ENCODE measurements at regions not wholly inside any gene's neighbourhood (a gene's known extent, or its start where the extent isn't known, plus 50 kb on each side); places are given as distances from the start of the nearest gene placed in this dataset.

GRCh38 chr4:63315651-63316050 lies 1093.6 kb downstream of the TECRL start:
- DNase-seq (ENCODE audit: insufficient read length, low spot score): no peak
- no peak for FAIRE-seq
- TF ChIP-seq POLR2AphosphoS5 (IDR thresholded peaks at IDR 0.05; ENCODE audit: low read depth, low read length) (no peak), PAX5 (IDR thresholded peaks at IDR 0.05; ENCODE audit: insufficient read depth, low read length, severe bottlenecking) (no peak), TAF1 (IDR thresholded peaks at IDR 0.05; ENCODE audit: low read depth, low read length) (no peak), SPI1 (IDR thresholded peaks at IDR 0.05; ENCODE audit: low read depth, low read length) (no peak), POU2F2 (IDR thresholded peaks at IDR 0.05; ENCODE audit: low read depth, low read length) (no peak), POLR2A (IDR thresholded peaks at IDR 0.05; ENCODE audit: low read depth, low read length) (no peak)

GRCh38 chr4:63308697-63309096 lies 1100.6 kb downstream of the TECRL start:
- FAIRE-seq (no peak), DNase-seq (ENCODE audit: insufficient read length, low spot score) (no peak)
- TF ChIP-seq POU2F2 (IDR thresholded peaks at IDR 0.05; ENCODE audit: low read depth, low read length) (no peak), POLR2AphosphoS5 (IDR thresholded peaks at IDR 0.05; ENCODE audit: low read depth, low read length) (no peak), SPI1 (IDR thresholded peaks at IDR 0.05; ENCODE audit: low read depth, low read length) (no peak), POLR2A (IDR thresholded peaks at IDR 0.05; ENCODE audit: low read depth, low read length) (no peak), PAX5 (IDR thresholded peaks at IDR 0.05; ENCODE audit: insufficient read depth, low read length, severe bottlenecking) (no peak), TAF1 (IDR thresholded peaks at IDR 0.05; ENCODE audit: low read depth, low read length) (no peak)

GRCh38 chr4:63302792-63303191 lies 1106.5 kb downstream of the TECRL start:
- DNase-seq (ENCODE audit: insufficient read length, low spot score): no peak
- FAIRE-seq: no peak
- no peak for TF ChIP-seq SPI1 (IDR thresholded peaks at IDR 0.05; ENCODE audit: low read depth, low read length)
- no peak for TF ChIP-seq POLR2AphosphoS5 (IDR thresholded peaks at IDR 0.05; ENCODE audit: low read depth, low read length)
- no peak for TF ChIP-seq TAF1 (IDR thresholded peaks at IDR 0.05; ENCODE audit: low read depth, low read length)
- TF ChIP-seq POLR2A (IDR thresholded peaks at IDR 0.05; ENCODE audit: low read depth, low read length): no peak
- no peak for TF ChIP-seq PAX5 (IDR thresholded peaks at IDR 0.05; ENCODE audit: insufficient read depth, low read length, severe bottlenecking)
- no peak for TF ChIP-seq POU2F2 (IDR thresholded peaks at IDR 0.05; ENCODE audit: low read depth, low read length)

GRCh38 chr4:63302078-63302477 lies 1107.2 kb downstream of the TECRL start:
- no peak for DNase-seq (ENCODE audit: insufficient read length, low spot score)
- FAIRE-seq: no peak
- TF ChIP-seq POU2F2 (IDR thresholded peaks at IDR 0.05; ENCODE audit: low read depth, low read length) (no peak), PAX5 (IDR thresholded peaks at IDR 0.05; ENCODE audit: insufficient read depth, low read length, severe bottlenecking) (no peak), POLR2A (IDR thresholded peaks at IDR 0.05; ENCODE audit: low read depth, low read length) (no peak)

DNA sequence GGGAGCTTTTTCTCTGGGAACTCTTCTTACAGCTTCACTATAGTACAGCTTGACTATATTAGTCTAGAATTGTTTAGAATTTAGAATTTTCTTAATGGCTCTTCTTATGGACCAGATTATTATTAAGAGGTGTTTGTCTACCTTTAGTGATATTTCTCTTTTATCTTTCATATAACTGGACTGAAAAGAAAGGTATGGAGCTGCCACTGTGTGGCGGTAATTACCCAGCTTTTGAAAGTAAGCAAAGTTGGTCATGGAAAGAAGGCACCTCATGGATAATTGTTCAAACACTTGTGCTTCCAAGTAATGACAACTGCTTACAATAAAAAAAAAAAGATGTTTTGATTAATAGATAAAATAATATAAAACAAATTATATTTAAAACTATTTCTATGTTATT lies 1112.5 kb downstream of the TECRL start:
- DNase-seq (ENCODE audit: insufficient read length, low spot score) (no peak), FAIRE-seq (no peak)
- TF ChIP-seq TAF1 (IDR thresholded peaks at IDR 0.05; ENCODE audit: low read depth, low read length): no peak
- TF ChIP-seq POU2F2 (IDR thresholded peaks at IDR 0.05; ENCODE audit: low read depth, low read length): no peak
- no peak for TF ChIP-seq SPI1 (IDR thresholded peaks at IDR 0.05; ENCODE audit: low read depth, low read length)
- TF ChIP-seq POLR2A (IDR thresholded peaks at IDR 0.05; ENCODE audit: low read depth, low read length): no peak

GRCh38 chr4:63275491-63275890 lies 1133.8 kb downstream of the TECRL start:
- FAIRE-seq (no peak), DNase-seq (ENCODE audit: insufficient read length, low spot score) (no peak)
- TF ChIP-seq POU2F2 (IDR thresholded peaks at IDR 0.05; ENCODE audit: low read depth, low read length): no peak
- TF ChIP-seq SPI1 (IDR thresholded peaks at IDR 0.05; ENCODE audit: low read depth, low read length): no peak
- TF ChIP-seq TAF1 (IDR thresholded peaks at IDR 0.05; ENCODE audit: low read depth, low read length): no peak
- TF ChIP-seq POLR2AphosphoS5 (IDR thresholded peaks at IDR 0.05; ENCODE audit: low read depth, low read length): no peak
- TF ChIP-seq POLR2A (IDR thresholded peaks at IDR 0.05; ENCODE audit: low read depth, low read length): no peak
- no peak for TF ChIP-seq PAX5 (IDR thresholded peaks at IDR 0.05; ENCODE audit: insufficient read depth, low read length, severe bottlenecking)

DNA sequence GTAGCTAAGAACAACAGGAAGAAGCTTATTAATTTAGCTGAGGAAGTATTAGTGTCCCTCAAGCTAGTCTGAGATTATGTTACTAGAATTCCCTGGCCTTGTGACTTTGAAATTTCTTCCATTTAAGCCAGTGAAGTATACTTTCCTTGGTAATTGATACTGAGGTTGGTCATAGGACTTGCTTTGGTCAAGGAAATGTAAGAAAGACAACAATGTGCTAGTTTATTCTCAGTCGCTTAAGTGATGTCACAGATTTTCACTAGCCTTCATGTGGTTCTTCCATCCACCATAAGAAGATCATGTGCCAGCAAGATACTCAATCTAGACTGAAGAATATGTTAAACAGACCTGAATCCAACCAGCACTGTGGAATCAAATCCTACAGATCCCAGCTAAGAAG lies 1140.1 kb downstream of the TECRL start:
- TF ChIP-seq POLR2AphosphoS5 (IDR thresholded peaks at IDR 0.05; ENCODE audit: low read depth, low read length): no peak
- TF ChIP-seq SPI1 (IDR thresholded peaks at IDR 0.05; ENCODE audit: low read depth, low read length): no peak
- TF ChIP-seq POU2F2 (IDR thresholded peaks at IDR 0.05; ENCODE audit: low read depth, low read length): no peak
- no peak for TF ChIP-seq TAF1 (IDR thresholded peaks at IDR 0.05; ENCODE audit: low read depth, low read length)
- TF ChIP-seq POLR2A (IDR thresholded peaks at IDR 0.05; ENCODE audit: low read depth, low read length): no peak
- no peak for TF ChIP-seq PAX5 (IDR thresholded peaks at IDR 0.05; ENCODE audit: insufficient read depth, low read length, severe bottlenecking)
- DNase-seq (ENCODE audit: insufficient read length, low spot score) (no peak), FAIRE-seq (no peak)

DNA sequence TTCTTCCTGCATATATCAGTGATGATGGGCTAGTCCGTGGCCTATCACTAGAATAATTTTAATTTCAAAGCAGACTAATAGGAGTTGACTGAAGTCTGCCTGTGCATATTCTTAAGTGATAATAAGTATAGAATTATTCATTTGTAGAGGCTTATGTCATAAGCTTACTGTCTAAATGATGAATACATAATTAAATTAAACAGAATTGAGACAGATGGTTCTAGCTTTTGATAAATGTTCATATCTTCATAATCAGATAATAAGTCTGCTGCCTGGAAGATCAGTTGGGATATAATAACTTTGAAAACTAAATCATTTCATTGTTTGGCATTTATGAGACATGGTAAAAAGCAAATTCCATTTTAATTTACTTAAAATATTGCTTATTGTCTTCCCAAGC lies 1175.6 kb downstream of the TECRL start:
- TF ChIP-seq POLR2AphosphoS5 (IDR thresholded peaks at IDR 0.05; ENCODE audit: low read depth, low read length) (no peak), TAF1 (IDR thresholded peaks at IDR 0.05; ENCODE audit: low read depth, low read length) (no peak), POLR2A (IDR thresholded peaks at IDR 0.05; ENCODE audit: low read depth, low read length) (no peak), POU2F2 (IDR thresholded peaks at IDR 0.05; ENCODE audit: low read depth, low read length) (no peak), SPI1 (IDR thresholded peaks at IDR 0.05; ENCODE audit: low read depth, low read length) (no peak), PAX5 (IDR thresholded peaks at IDR 0.05; ENCODE audit: insufficient read depth, low read length, severe bottlenecking) (no peak)
- DNase-seq (ENCODE audit: insufficient read length, low spot score): no peak
- no peak for FAIRE-seq

- DNase-seq (ENCODE audit: insufficient read length, low spot score): no peak
- TF ChIP-seq PAX5 (IDR thresholded peaks at IDR 0.05; ENCODE audit: insufficient read depth, low read length, severe bottlenecking) (no peak), SPI1 (IDR thresholded peaks at IDR 0.05; ENCODE audit: low read depth, low read length) (no peak), POLR2AphosphoS5 (IDR thresholded peaks at IDR 0.05; ENCODE audit: low read depth, low read length) (no peak), POU2F2 (IDR thresholded peaks at IDR 0.05; ENCODE audit: low read depth, low read length) (no peak), TAF1 (IDR thresholded peaks at IDR 0.05; ENCODE audit: low read depth, low read length) (no peak), POLR2A (IDR thresholded peaks at IDR 0.05; ENCODE audit: low read depth, low read length) (no peak)
- no peak for FAIRE-seq
These were observed 1177.2 kb downstream of the TECRL start for GRCh38 chr4:63232058-63232457.

GRCh38 chr4:63226229-63226628 lies 1183.0 kb downstream of the TECRL start:
- FAIRE-seq (no peak), DNase-seq (ENCODE audit: insufficient read length, low spot score) (no peak)
- TF ChIP-seq POLR2AphosphoS5 (IDR thresholded peaks at IDR 0.05; ENCODE audit: low read depth, low read length): no peak
- no peak for TF ChIP-seq POU2F2 (IDR thresholded peaks at IDR 0.05; ENCODE audit: low read depth, low read length)
- no peak for TF ChIP-seq POLR2A (IDR thresholded peaks at IDR 0.05; ENCODE audit: low read depth, low read length)
- no peak for TF ChIP-seq SPI1 (IDR thresholded peaks at IDR 0.05; ENCODE audit: low read depth, low read length)
- no peak for TF ChIP-seq PAX5 (IDR thresholded peaks at IDR 0.05; ENCODE audit: insufficient read depth, low read length, severe bottlenecking)
- no peak for TF ChIP-seq TAF1 (IDR thresholded peaks at IDR 0.05; ENCODE audit: low read depth, low read length)
